ENCODE measurements at regions not wholly inside any gene's neighbourhood (a gene's known extent, or its start where the extent isn't known, plus 50 kb on each side); places are given as distances from the start of the nearest gene placed in this dataset.
"Not testable (repeated sequence)": the region's sequence is repeated elsewhere in the genome, so short reads cannot be mapped to it uniquely, and the experiment has no call there.

DNA sequence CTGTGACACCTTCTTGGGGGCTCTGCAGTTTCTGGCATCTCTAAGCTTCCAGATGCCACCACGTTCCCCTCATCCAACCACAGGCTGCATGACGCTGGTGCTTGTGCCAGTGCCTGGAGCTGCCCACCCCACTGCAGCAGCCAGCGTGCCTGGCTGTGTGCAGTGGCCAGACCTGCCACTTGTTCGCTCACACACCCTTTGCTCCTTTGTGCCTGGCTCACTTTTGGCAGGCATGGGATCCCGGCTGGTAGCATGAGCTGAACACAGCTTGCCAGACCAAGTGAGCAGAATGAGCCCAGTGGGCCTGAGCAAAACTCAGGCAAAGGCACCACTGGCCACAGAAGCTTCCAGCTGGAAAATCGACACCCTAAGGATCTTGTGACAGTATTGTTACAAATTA lies 562.9 kb upstream of the ACO1 start:
- no peak for DNase-seq

- DNase-seq: no peak
Observed at GRCh38 chr9:31823365-31823764, 561.1 kb upstream of the ACO1 start.

DNA sequence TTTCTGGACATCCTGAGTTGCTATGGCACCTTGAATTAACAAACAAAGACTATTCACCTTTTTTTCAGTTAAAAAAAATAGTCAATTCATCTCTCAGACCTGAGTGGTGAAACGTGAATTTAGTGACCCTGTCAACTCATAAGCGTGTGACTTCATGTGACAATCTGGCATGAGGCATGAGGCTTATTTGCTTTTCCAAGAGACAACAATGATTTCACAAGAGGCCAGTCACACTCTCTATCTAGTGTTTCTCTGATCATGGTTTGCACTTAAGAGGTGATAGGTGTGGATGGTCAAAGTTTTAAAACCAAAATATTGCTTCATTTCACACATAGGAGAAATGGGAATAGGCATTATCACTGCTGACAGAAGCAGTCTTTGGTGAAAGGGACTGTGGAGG lies 559.6 kb upstream of the ACO1 start:
- DNase-seq: no peak

- no peak for DNase-seq
Observed at GRCh38 chr9:31837211-31837610, 547.2 kb upstream of the ACO1 start.

DNA sequence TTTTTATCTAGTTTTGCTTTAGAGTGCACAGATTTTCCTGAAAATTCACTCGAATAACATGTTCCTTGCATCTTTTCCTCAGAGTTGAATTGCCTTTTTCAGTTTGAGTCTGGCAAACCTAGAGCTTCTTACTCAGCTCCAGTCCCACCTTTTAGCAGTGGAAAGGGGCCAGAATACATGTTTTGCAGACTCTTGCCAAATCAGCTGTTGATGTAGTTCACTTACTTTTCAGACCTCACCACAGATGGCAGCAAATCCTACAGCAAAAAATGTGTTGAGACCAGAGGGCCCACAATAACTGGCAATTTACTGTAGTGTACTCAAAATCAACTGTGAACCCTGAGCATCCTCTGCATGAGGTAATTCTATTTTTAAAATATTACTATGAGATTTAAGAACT lies 545.2 kb upstream of the ACO1 start:
- no peak for DNase-seq

DNA sequence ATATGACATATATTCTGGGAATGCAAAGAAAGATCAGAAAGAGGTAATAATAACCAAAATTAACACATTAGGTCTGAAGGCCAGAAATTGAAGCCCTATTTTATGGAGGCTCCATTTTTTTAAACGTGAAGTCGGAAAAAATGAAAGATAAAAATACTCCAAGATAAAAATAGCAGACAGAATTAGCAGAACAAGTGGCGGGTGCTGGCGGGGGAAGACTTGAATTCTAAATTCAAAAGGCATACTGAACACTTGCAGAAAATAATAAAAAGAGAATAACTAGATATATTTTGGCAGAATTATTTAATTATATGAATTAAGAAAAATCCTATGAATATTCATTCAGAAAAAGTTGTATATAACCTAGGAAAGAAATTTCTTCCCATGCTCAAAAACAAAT lies 543.7 kb upstream of the ACO1 start:
- DNase-seq: no peak

GRCh38 chr9:31847963-31848362 lies 536.5 kb upstream of the ACO1 start:
- DNase-seq: no peak

DNA sequence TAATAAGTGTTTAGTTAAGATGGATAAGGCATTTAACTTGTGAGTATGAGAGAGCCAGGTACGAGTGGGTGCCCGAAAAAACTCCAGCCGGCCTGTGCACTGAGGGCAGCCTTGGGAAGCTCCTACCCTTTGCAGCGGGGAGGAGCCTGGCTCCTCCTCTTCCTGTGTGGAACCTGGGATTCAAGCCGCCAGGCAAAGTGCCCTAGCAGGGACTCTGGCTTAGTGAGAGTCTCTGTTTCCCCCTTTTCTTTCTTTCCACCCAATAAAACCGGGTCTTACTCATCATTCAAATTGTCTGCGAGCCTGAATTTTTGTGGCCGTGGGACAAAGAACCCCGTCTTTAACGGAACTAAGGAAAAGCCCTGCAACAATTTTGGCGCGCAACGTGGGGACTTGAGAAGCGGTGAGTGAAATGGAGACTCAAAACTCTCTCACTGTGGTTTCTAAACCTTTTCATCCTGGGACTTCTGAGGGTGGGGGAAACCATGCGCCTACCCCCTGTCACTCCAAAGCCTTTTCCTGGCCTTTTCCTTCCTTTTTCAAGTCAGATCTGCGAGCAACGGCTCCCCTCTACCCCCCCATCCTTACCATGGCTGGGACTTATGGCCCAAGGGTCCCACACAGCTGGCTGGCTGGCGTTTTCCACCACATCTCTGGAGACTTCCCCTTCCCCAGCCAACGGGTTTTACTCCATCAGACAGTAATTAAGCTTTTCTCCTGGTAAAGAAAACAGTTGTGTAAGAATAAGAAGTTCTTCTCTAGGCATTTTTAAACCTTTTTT lies 535.7 kb upstream of the ACO1 start:
- DNase-seq: no peak

- no peak for DNase-seq
Observed at GRCh38 chr9:31854187-31854586, 530.3 kb upstream of the ACO1 start.

DNA sequence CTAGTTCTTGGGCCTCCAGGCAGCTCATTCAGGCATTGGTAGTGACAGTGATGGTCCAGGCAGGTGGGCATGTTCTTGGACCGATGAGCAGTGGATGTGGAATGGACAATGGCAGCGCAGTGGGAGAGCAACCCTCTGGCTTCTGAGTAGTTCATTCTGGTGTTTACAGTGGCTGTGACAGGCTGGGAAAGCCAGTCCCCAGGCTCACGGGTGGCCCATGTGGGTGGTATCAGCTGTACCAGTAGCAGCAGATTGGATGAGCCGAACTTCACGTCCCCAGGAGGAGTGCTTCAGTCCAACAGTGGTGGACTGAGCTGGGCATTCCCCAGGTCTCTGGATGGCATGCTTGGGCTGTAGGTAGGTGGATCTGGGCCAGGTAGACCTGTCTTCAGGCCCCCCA lies 515.6 kb upstream of the ACO1 start:
- no peak for DNase-seq

GRCh38 chr9:31870276-31870675 lies 514.2 kb upstream of the ACO1 start:
- no peak for DNase-seq

DNA sequence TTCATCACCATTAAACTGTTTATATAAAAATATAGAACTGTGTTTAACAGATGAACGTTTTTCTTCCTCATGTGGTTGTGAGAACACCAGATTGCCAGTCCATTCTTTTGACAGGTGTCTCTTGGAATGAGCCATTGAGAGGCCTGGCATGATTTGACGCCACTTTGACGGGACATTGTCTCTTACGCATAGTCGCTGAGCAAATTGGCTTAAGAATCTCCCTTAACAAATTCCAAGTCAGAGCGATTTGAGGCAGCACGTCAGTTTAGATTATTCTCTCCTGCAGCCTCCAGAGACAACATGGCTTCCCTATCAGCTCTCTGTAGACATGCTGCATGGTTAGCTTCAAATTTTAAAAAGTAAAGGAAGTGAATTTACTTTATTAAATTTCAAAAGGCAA lies 510.7 kb upstream of the ACO1 start:
- no peak for DNase-seq

DNA sequence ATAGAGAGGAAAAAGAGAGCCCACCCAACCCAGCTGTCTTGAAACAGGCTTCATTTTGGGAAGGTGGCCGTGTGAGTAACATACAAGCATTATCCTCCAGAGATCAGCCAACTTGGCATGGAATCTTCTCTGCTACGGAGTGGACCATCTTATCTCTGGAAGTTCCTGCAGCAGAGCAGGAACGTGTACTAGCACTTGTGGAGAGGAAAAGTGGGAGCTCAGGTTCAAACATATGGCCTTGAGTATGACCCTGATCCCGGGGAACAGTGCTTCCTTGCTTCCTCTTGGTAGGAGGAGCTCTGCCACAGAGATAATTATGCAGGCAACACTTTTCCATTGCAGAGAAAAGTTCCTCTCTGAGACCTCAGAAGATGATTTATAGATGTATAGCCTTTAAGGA lies 490.4 kb upstream of the ACO1 start:
- DNase-seq: no peak

- no peak for DNase-seq
Observed at GRCh38 chr9:31908158-31908890, 476.1 kb upstream of the ACO1 start.

GRCh38 chr9:31908891-31909480 lies 475.5 kb upstream of the ACO1 start:
- no peak for DNase-seq

- DNase-seq: no peak
Observed at GRCh38 chr9:31912636-31913035, 471.8 kb upstream of the ACO1 start.

- DNase-seq: no peak
Observed at GRCh38 chr9:31916591-31917241, 467.7 kb upstream of the ACO1 start.

DNA sequence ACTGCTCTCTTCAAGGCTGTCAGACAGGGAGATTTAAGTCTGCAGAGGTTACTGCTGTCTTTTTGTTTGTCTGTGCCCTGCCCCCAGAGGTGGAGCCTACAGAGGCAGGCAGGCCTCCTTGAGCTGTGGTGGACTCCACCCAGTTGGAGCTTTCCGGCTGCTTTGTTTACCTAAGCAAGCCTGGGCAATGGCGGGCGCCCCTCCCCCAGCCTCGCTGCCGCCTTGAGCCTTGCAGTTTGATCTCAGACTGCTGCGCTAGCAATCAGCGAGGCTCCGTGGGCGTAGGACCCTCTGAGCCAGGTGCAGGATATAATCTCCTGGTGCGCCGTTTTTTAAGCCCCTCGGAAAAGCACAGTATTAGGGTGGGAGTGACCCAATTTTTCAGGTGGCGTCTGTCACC lies 446.7 kb upstream of the ACO1 start:
- DNase-seq: not testable (repeated sequence)

GRCh38 chr9:31950756-31951155 lies 433.7 kb upstream of the ACO1 start:
- DNase-seq: no peak

DNA sequence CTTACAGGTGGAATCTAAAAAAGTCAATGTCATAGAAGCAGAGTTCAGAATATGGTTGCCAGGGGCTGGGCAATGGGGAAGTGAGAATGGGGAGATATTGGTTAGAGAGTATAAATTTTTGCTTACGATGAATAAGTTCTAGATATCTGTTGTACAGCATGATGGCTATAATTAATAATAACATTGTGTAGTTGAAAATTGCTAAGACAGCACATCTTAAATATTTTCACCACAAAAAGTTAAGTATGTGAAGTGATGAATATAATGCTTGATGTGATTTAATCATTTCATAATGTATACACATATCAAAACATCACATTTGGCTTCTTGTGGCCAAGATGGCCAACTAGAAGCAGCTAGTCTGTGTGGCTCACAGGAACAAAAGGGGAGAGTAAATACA lies 425.9 kb upstream of the ACO1 start:
- DNase-seq: no peak

DNA sequence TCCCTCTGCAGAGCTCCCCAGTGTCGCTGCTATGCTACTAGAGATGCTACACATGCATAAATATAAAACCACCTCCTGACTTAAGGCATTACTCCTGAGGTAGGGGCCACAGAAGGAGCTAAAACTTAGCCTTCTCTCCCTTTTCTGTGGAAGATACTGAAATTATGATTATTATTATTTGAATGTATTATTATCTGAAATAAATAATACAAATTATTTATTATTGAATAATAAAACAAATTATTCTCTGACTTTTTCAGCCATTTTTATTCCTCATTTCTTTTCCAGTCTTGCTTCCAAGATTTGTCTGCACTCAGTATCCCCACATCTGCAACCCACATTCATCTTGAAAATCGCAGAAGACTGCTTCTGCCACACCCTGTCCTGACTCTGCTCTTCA lies 414.9 kb upstream of the ACO1 start:
- DNase-seq: no peak

GRCh38 chr9:31983895-31984294 lies 400.5 kb upstream of the ACO1 start:
- no peak for DNase-seq

DNA sequence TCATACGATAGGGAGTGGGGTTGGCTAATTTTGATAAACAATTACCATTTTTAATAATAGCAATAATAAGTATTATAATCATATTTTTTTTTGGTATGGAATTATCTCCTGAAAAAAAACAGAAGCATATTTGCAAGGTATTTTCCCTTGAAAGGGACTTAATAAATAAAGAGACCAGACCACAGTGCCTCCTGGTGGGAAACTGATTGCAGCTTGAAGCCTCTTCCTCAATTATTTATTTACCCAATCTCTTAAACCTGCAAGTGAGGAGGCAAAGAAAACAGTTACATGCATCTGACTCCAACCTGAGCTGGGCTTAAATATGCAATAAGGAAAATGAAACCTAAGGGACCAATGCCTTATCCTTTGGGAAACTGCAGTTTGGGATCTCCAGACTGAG lies 388.1 kb upstream of the ACO1 start:
- no peak for DNase-seq

Data from bone marrow (tissue), 2 donors.